NCI-H2227 (cell line): ENCODE measurements at regions not wholly inside any gene's neighbourhood (a gene's known extent, or its start where the extent isn't known, plus 50 kb on each side); places are given as distances from the start of the nearest gene placed in this dataset.
"Not testable (repeated sequence)": the region's sequence is repeated elsewhere in the genome, so short reads cannot be mapped to it uniquely, and the experiment has no call there.

Experiments used
- DNase-seq: peaks from one replicate; lab custom pipeline; 2025; ENCODE audit not compliant: unreplicated experiment; lab: John Stamatoyannopoulos, UW

DNA sequence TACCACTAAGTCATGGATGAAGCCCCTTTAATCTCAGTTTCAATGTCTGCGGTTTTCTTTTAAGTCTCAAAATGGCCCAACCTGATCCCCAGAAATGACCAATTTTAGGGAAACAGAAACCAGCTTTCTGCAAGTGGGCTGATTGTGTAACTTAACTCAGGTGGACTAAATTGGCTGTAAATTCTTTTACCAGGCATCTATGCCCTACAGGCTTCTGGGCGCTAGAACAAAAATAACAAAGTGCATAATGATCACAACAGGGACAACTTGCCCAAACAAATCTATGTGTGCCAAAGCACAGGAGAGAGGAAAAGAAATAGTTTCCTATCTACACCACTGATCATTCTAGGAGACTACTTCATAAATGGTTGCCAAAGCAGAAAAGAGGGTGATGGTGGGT lies 112.3 kb upstream of the SETBP1 start:
- no peak for DNase-seq

DNA sequence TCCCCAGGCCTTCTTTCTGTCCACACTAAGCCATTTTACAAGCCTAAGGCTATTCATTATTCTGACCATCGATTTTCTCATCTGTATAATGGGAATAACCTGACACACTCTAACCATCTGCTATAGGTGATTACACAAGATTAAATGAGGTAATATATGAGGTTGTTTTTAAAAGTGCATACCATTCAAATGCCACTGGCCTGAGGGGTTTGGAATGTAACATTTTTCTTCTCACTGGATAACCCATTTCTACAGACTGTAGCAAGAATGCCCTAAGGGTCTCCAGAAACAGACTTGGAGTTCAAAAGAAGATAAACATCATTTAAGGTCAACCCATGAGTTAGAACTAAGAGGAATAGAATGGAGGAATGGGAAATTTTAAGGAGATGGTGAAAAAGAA lies 111.7 kb upstream of the SETBP1 start:
- DNase-seq: no peak

DNA sequence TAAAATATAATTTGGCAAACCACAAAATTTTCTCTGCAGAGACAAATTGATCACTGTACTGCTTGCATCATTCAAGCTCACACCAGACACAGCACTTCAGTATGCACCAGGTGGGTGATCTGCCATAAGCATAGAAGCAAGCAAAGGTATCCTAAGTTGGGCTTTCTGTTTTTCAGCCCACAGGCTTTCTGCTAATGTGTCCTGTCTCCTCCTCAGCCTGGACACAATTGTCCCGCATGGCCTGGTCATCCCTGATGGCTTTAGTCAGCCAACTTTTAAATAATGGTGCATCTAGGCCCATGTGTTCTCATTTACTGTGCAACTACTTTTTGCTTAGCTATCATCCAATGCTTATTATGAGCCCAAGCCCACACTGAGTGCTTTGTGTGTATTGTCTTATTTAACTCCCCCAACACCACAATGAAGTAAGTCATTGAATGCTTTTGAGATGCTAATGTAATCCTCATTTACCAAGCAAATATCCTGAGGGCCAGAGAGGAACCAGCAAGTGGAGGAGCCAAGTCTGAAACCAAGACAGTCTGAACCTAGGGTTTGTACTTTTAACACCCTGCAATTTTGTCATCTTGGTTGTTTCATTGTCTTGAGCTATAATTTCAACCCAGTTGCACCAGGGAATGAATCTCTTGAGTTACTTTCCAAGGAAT lies 111.2 kb upstream of the SETBP1 start:
- DNase-seq: no peak

DNA sequence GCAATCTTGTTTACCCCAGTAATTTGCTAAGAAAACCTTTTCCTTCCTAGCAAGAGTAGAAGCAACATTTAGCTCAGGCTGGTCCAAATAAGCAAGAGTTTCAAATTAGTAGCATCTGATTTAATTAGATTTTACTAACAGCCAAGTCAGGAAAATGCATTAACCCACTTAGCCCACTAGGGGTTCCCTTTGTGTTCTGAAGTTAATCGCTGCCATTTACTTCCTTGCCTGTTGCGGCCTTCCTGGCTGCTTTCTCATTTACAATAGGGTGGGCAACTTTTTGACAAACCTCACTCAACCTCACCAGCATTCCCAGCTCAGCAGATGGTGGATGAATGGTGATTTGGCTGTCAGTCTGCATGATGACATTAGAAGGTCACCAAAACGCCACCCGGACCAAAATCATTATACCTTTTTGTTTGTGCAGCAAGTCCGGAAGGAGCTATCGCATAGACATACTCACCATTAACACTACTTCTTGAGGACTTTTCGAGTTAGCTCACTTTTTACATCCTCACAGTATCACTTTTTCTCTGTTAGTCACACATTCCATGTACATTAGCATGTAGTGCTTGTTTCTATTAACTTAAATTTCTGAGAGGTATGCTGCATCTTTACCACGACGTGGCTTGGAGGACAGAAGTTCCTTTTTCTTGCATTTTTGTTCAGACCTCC lies 101.5 kb upstream of the SETBP1 start:
- DNase-seq: peak; percentile 7

DNA sequence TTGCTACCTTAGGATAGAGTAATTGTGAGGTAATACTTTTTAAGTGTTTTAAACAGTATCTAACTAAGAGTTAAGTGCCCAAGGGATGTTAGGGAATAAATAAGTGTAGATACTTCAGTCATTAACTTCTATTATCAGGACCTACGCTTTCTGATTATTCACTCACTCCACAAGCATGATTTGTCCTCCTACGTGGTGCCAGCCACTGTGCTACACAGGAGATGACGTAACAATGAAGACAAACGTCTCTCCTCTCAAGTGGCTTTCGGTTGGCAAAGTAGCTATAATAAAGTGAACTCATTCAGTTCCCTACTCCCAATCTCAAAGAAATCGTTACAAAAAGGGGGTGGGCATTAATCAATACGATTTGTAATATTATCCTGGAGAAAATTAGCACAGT lies 100.9 kb upstream of the SETBP1 start:
- DNase-seq: no peak

DNA sequence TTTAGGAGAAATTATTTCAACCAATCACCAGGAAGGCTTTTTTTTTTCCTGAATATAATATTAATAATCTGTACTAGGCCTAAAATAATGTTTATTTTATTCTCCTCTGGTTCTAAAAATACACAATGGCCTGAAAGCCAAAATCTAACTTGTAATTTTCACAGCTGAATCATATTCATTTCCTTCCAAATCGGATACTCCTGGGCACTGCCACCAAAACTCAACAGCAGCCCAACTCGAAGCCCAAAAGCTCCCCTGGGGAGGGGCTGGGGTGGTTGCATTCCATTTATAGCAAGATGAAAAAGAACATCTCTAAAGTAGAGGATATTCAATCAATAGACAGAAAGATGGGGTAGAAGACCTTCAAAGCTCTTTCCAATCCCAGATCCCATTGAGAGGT lies 100.5 kb upstream of the SETBP1 start:
- no peak for DNase-seq

DNA sequence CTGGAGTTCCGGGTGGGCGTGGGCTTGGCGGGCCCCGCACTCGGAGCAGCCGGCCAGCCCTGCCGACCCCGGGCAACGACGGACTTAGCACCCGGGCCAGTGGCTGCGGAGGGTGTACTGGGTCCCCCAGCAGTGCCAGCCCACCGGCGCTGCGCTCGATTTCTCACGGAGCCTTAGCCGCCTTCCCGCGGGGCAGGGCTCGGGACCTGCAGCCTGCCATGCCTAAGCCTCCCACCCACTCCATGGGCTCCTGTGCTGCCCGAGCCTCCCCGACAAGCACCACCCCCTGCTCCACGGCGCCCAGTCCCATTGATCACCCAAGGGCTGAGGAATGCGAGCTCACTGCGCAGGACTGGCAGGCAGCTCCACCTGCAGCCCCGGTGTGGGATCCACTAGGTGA lies 99.9 kb upstream of the SETBP1 start:
- not testable (repeated sequence) for DNase-seq

DNA sequence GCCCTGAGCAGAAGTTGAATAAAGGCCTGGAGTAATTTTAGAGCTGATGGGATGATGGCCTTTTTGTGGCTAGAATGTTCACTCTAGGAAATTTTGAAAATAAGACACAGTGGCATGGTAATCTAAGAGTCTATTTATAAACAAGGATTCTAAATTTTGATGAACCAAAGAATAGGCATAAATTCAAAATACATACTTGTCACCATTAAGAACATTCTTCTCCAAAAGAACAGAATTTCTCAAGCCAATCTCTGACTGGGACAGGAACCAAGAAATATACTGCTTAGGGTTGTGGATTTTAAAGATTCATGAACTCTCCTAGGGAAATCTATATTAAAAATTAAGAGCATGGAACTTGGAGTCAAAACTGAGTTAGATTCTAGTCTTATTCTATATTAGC lies 98.2 kb upstream of the SETBP1 start:
- no peak for DNase-seq

DNA sequence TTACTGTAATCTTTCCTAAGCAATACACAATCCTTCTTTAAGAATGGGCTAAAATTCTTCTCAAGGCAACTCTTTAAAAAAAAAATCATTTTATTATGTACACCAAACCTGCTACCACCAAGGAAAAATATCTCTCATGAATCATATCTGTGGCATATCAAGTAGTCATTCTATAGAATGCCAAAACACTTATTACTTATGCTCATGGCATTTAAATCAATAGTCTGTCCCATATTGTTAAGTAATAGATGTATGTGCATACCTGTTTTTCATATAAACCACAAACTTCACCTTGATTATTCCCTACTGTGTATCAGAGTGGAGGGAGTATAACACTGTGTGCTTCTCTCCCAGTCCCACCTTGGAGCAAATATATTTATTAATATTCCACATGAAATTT lies 95.8 kb upstream of the SETBP1 start:
- no peak for DNase-seq

DNA sequence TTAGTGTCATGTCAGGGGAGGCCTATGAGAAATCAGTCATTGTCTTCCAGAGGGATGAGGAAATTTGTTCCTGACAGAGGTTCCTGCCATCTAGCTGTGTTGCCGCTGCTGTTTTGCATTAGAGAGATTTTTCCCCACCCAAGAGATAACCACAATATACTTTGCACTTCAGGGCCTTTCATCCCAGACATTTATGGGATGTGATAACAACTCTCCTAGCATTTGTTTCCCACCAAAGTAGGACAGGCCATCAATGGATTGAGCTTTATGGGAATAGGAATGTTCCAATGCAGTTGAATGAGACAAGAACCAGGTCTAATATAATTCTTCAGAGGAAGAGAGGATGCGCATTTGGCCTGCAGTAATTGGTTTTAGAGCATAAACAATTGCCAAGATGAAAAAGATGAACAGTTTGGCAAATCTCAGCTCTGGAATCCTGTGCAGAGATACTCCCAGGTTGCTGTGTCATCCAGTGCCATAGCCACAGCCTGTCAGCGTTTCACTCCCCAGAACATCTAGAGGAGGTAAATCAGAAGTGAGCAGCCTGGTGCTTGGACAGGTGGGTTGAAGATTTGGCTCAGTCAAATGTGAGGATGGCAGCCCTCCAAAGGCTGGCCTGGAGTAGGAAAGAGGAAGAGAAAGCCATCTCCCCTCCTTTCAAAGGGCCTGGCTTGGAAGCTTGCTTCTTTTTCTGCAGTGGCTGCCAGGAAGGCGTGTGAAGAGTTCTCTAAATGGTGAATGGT lies 93.7 kb upstream of the SETBP1 start:
- no peak for DNase-seq

DNA sequence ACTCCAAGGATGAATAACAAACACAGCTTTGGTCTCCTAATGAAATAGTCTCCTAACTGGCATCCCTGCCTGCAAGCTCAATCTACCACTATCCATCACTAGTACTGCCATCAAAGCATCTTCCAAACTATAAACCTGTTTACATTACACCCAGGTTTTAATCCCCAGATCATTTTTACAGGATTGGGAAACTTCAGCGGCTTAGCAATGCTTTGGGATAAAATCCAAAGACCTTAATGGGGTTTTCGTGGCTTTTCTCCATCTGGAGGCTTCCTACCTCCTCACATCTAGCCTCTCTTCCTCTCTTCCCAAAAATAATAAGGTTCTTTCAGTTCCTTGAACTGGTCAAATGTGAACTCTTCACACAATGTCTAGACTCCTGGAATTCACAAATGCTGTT lies 92.2 kb upstream of the SETBP1 start:
- DNase-seq: no peak

DNA sequence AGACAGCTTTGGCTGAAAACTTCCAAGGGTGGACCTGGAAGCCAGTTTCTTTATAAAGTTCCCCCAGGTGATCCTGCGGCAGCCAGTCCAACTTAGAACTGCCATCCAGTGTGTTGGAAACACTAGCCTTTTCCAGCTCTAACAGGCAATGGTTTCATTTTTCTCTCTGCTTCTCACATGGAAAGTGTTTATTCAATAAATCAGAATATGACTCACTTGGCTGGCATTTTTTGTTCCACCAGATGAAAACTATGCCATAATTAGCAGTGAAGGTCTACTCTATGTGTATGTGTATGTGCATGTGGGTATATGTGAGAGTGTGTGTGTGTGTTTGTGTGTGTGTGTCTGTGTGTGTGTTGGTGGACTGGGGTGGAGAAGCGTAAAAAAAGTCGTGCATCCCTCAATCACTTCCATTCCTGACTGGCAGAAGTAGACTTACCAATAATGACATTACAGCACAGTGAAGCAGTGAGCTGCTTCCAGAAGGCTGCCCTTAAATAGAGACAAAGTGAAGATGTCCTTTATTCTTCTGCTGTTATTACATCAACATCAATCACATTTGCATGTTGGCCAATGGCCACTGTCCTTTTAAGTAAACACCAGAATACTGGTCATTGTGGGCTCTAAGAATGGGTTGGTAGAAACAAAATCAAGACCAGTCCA lies 90.9 kb upstream of the SETBP1 start:
- DNase-seq: no peak

DNA sequence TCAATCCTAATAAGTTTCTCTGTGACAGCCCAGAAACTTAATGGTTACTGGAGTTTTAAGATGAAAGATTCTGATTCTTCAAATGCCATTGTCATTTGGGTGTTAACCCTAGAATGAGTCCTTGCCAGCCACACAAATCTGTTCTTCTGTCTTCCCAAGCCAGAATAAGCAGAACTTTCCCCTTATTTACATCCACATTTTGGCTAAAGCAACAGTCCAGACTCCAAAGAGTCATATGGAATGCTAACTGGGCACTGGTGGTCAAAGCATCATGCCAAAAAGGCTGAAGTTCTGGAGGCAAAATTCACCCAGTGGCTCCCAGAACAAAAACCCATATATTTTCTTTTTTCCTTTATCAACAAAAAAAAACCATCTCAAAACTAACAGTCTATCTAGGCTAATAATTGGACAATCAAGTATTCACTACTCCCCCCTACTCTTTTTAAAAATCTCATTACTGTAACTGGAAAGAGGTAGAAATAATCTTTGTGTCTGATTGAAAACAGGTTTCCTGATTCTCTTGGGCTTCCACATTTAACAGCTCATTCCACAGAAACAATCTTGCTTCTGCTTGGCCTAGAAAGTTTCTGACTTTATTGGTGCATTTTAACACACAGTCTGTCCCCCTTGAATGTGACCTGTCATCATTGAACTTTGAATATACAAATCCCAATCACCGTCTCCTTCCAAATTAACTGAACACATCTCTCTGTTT lies 89.6 kb upstream of the SETBP1 start:
- no peak for DNase-seq

DNA sequence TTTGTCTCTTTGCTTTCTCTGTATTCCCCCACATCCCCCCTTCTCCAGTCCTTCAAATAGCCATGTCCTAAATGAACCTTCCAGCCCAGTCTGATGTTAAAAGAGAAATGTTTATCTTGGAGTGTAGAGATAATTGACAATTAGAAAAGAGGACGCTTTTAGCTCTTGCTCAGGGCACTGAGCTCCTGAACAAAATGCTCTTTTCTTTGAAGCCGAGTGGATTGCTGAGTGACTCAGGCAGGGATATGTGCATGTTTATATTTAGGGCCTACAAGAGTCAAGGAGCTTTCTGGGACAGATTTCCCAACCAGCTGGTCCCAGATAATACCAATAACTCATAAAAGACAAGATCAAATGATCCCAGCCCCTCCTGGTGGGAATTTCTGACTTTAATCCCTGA lies 88.0 kb upstream of the SETBP1 start:
- DNase-seq: peak; percentile 37

DNA sequence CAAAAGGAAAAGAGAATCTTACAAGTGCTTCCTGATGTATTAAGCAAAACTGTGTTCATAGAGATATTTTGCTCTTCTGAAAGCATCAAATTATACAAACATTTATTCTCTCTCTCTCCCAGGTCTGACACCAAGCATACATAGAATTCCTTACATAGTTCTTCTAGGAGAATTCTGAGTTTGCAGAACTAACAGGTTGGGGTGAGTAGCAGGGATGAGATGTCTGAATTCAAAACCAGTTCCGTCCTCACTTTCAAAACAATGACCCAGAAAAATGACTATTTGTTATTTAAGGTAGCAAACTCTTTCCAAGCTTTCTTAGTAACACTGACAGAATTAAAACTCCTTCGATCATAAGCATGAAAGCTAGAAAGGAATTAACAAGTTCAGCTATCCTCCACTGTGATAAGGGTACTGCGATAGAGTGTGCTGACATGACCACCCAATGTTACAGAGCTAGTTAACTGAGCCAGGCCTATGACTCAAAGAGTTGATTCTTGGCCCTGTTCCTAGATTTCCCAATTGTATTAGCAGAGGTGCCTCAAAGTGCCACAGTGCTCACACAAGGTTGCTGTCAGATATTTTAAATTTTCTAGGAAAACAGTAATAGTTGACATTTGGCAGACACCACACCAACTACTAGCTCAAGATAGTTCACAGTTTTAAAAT lies 85.8 kb upstream of the SETBP1 start:
- no peak for DNase-seq

DNA sequence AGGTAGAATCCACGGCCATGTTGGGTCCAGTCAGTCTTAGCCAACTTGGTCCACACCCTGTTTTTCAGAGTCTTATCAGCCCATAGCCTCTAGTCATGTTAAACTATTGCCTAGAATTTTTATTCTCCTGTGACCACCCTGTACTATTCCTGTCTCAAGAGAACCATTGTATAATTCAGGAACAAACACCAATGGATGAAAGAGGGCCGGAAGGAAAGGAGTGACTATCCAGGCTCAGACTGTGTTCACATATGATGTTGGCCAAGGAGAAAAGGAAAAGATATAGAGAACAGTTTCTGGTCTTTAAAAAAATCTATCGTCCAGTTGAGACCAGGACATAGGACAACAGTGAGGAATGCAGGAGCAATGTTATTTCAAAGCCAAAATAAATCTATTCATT lies 82.9 kb upstream of the SETBP1 start:
- no peak for DNase-seq

DNA sequence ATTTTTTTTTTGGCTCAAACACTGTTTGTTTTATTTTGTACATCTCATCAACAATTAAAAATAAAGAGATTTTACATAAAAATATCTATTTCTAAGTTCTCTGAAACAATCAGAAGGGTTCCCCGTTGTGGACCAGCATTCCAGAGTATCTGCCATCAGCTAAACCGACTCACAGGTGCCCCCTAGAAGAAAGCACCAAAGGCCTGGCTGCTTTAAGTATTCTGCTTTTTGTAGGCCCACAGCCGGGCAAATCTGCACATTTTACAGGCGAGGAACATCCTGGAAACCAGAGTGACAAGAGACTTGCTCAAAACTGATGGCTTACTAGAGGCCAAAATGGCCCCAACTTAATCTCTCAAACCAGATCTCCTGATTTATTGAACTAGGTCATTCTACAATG lies 82.2 kb upstream of the SETBP1 start:
- no peak for DNase-seq

DNA sequence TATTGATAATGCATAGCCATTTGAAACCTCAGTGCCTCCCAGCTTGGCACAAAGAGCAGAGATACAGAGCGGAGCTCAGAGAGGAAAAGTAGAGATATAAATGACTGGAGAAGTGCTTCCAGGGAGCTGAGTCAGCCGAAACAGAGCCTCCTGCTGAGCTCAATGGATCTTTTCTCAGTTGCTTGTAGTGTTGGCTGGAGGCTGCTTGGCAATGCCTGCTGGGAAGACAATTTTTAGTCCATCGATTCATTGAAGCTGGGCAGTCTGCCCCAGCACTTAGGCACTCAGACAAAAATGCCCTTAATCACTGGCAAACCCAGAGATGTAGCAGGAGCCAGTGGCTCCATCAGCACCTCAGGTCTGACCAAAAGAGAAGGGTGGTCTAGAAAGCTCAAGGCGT lies 81.3 kb upstream of the SETBP1 start:
- DNase-seq: peak; percentile 34

DNA sequence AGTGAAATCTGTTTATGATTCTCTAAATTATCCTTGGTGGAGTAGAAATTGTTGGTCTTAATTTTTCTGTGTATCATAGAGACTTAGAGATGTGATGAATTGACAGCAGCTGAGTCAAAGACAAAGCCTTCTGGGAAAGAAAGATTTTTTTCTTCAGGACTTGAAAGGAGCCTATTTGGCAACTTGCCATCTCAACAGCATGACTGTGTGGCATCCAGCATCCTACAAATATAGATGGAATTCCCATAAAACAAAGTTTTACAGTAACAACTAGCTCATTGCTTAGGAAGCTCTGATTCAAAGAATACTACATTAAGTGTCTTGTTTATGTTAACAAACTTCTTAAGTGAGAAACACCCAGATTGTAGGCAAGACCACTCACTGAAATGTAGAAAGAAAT lies 79.2 kb upstream of the SETBP1 start:
- peak; percentile 3 for DNase-seq

DNA sequence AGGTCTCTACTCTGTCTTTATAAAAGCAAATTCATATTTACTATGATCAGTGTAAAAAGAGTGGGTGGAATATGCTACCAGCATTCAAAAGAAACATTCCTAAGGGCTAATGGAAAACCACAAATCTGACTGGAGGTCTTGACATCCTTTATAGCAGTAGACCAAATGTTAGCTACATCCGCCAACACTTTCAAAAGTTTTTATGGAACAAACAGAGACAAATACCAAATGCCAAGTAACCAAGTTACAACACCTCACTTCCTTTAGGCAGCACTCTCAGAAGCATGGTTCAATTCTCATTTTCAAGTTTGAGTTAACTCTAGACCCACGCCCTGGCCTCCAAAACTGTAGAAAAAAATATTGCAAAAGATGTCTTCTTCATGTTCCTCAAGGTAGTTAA lies 78.3 kb upstream of the SETBP1 start:
- DNase-seq: no peak

DNA sequence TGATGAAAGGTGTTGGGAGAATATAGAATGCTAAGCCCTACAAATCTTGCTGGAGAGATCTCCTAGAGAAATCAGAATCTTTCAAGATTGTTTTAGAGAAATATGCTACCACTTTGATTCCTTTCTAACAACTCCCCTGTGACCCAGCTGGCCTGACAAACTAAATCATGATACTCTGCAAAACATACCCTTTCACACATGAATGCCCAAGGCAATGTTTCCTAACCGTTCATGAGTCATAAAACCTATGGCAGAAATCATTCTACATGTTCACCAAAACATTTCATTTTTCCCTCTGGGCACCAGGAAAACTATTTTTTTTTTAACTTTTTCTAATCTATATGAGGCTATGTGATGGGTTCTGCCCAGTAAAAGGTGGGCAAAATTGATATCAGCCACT lies 77.8 kb upstream of the SETBP1 start:
- DNase-seq: no peak
